ENCODE measurements at regions not wholly inside any gene's neighbourhood (a gene's known extent, or its start where the extent isn't known, plus 50 kb on each side); places are given as distances from the start of the nearest gene placed in this dataset.

DNA sequence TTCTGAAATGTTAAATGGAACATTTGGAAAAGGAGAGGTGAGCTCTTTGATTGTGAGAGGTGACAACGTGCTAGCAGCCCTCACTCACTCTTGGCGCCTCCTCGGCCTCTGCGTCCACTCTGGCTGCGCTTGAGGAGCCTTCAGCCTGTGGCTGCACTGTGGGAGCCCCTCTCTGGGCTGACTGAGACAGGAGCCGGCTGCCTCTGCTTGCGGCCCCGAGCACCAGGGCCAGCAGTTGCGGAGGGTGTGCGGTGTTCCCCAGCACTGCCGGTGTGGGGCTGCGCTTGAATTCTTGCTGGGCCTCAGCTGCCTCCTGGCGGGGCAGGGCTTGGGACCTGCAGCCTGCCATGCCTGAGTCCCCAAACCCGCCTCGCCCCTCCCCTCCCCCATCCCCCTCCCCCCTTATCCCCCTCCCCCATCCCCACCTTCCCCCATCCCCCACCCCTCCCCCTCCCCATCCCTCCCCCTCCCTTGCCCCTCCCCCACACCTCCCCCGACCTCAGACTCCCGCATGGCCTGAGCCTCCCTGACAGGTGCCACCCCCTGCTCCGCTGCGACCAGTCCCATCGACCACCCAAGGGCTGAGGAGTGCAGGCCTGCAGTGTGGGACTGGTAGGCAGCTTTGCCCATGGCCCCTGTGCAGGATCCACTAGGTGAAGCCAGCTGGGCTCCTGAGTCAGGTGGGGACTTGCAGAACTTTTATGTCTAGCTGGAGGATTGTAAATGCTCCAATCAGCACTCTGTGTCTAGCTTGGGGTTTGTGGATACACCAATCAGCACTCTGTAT lies 411.0 kb downstream of the OLFM4 start:
- ATAC-seq (ENCODE audit: insufficient read depth, low read depth) (no peak), DNase-seq (no peak)
- Histone ChIP-seq H3K27ac (ENCODE audit: low read length) (no peak overlapping the region), H3K9ac (ENCODE audit: low read depth, low read length) (no peak overlapping the region), H3K79me2 (ENCODE audit: insufficient read depth, low read length) (no peaks in the 10 kb centered on the region), H3K27me3 (ENCODE audit: insufficient read depth, low read length, poor library complexity) (no peaks in the 10 kb centered on the region), H4K20me1 (ENCODE audit: insufficient read depth, low read length) (no peaks in the 10 kb centered on the region), H3K4me3 (ENCODE audit: low read depth in 1 of 2, low read length in 2 of 2) (no peak overlapping the region), H3K9me3 (ENCODE audit: insufficient read depth, low read length, severe bottlenecking) (no peaks in the 10 kb centered on the region), H3K4me2 (ENCODE audit: insufficient read depth, low read length) (no peak overlapping the region), H2AFZ (ENCODE audit: low read depth, low read length) (no peak overlapping the region), H3K36me3 (ENCODE audit: insufficient read depth, low read length) (no peaks in the 10 kb centered on the region), H3K4me1 (ENCODE audit: insufficient read depth, low read length) (no peaks in the 10 kb centered on the region)
- TF ChIP-seq EZH2 (IDR thresholded peaks at IDR 0.05; ENCODE audit: borderline replicate concordance, low read depth, low read length, severe bottlenecking): no peak
- TF ChIP-seq, protein P1, sequence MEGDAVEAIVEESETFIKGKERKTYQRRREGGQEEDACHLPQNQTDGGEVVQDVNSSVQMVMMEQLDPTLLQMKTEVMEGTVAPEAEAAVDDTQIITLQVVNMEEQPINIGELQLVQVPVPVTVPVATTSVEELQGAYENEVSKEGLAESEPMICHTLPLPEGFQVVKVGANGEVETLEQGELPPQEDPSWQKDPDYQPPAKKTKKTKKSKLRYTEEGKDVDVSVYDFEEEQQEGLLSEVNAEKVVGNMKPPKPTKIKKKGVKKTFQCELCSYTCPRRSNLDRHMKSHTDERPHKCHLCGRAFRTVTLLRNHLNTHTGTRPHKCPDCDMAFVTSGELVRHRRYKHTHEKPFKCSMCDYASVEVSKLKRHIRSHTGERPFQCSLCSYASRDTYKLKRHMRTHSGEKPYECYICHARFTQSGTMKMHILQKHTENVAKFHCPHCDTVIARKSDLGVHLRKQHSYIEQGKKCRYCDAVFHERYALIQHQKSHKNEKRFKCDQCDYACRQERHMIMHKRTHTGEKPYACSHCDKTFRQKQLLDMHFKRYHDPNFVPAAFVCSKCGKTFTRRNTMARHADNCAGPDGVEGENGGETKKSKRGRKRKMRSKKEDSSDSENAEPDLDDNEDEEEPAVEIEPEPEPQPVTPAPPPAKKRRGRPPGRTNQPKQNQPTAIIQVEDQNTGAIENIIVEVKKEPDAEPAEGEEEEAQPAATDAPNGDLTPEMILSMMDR (IDR thresholded peaks at IDR 0.05; ENCODE audit: borderline replicate concordance, extremely low read depth, low read length, poor library complexity, severe bottlenecking): no peak

DNA sequence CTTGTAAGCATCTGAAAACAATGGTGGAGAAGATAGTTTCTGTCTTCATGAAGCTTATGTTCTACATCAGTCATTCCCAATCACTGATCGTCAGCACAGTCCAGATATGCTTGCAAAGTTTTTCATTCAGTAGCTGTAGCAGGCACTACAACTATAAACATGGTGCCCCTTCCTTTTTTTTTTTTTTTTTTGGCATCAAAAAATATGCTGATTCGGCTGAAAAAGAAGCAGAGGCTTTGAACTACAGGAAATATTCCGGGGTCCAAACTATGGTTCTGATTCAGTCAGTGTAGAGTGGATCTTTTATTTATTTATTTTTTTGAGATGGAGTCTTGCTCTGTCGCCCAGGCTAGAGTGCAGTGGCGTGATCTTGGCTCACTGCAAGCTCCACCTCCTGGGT lies 414.4 kb downstream of the OLFM4 start:
- no peak for DNase-seq
- Histone ChIP-seq H3K4me2 (ENCODE audit: insufficient read depth, low read length) (no peak overlapping the region), H3K4me1 (ENCODE audit: insufficient read depth, low read length) (no peaks in the 10 kb centered on the region), H3K4me3 (ENCODE audit: low read depth in 1 of 2, low read length in 2 of 2) (no peak overlapping the region), H3K79me2 (ENCODE audit: insufficient read depth, low read length) (no peaks in the 10 kb centered on the region), H4K20me1 (ENCODE audit: insufficient read depth, low read length) (no peaks in the 10 kb centered on the region), H3K9ac (ENCODE audit: low read depth, low read length) (no peak overlapping the region), H3K27me3 (ENCODE audit: insufficient read depth, low read length, poor library complexity) (no peaks in the 10 kb centered on the region), H3K27ac (ENCODE audit: low read length) (no peak overlapping the region), H2AFZ (ENCODE audit: low read depth, low read length) (no peak overlapping the region), H3K9me3 (ENCODE audit: insufficient read depth, low read length, severe bottlenecking) (no peaks in the 10 kb centered on the region), H3K36me3 (ENCODE audit: insufficient read depth, low read length) (no peaks in the 10 kb centered on the region)
- no peak for ATAC-seq (ENCODE audit: insufficient read depth, low read depth)
- TF ChIP-seq EZH2 (IDR thresholded peaks at IDR 0.05; ENCODE audit: borderline replicate concordance, low read depth, low read length, severe bottlenecking): no peak
- TF ChIP-seq, protein P1 (IDR thresholded peaks at IDR 0.05; ENCODE audit: borderline replicate concordance, extremely low read depth, low read length, poor library complexity, severe bottlenecking): no peak

DNA sequence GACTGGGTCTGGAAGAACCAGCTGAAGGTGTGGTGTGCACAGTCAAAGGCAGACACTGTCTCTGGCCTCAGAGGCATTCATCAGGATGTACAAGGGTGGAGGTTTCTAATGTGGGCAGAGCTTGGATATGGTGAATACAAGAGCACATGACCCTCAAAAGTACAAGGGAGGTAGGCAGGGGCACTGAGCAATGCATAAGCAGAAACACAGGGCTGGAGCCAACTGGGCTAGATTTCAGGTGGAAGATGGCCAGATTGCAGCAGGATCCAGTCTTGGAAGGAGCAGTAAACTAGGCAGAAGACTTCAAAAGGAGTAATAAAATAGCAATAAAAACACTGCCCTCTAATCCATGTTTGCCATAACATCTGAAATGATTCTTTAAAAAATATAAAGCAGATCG lies 417.1 kb downstream of the OLFM4 start:
- Histone ChIP-seq H3K4me1 (ENCODE audit: insufficient read depth, low read length) (no peaks in the 10 kb centered on the region), H3K79me2 (ENCODE audit: insufficient read depth, low read length) (no peaks in the 10 kb centered on the region), H2AFZ (ENCODE audit: low read depth, low read length) (no peak overlapping the region), H3K4me2 (ENCODE audit: insufficient read depth, low read length) (no peak overlapping the region), H4K20me1 (ENCODE audit: insufficient read depth, low read length) (no peaks in the 10 kb centered on the region), H3K4me3 (ENCODE audit: low read depth in 1 of 2, low read length in 2 of 2) (no peak overlapping the region), H3K9me3 (ENCODE audit: insufficient read depth, low read length, severe bottlenecking) (no peaks in the 10 kb centered on the region), H3K9ac (ENCODE audit: low read depth, low read length) (no peak overlapping the region), H3K27me3 (ENCODE audit: insufficient read depth, low read length, poor library complexity) (no peaks in the 10 kb centered on the region), H3K27ac (ENCODE audit: low read length) (no peak overlapping the region), H3K36me3 (ENCODE audit: insufficient read depth, low read length) (no peaks in the 10 kb centered on the region)
- ATAC-seq (ENCODE audit: insufficient read depth, low read depth) (no peak), DNase-seq (no peak)
- TF ChIP-seq, protein P1 (IDR thresholded peaks at IDR 0.05; ENCODE audit: borderline replicate concordance, extremely low read depth, low read length, poor library complexity, severe bottlenecking): no peak
- TF ChIP-seq EZH2 (IDR thresholded peaks at IDR 0.05; ENCODE audit: borderline replicate concordance, low read depth, low read length, severe bottlenecking): no peak
